ENCODE measurements at regions not wholly inside any gene's neighbourhood (a gene's known extent, or its start where the extent isn't known, plus 50 kb on each side); places are given as distances from the start of the nearest gene placed in this dataset.

- H3K4me3 ChIP-seq (ENCODE audit: low read depth in 1 of 2, low read length in 2 of 2) = no peak overlapping the region
- WGBS, 2 donors = 32 to 34% methylated on average over 15 of the region's 15 CpGs
Measured at GRCh38 chr20:1764136-1765033, 106.8 kb upstream of the SIRPG start.

GRCh38 chr20:1761598-1761997 is 104.0 kb upstream of the SIRPG start:
- Histone ChIP-seq H3K9me3 (ENCODE audit: control insufficient read depth in 2 of 2, insufficient read depth in 1 of 2, low read depth in 1 of 2, low read length in 1 of 2) (no peaks in the 10 kb centered on the region), H3K36me3 (ENCODE audit: control insufficient read depth in 2 of 2, insufficient read depth in 2 of 2, low read length in 1 of 2) (no peaks in the 10 kb centered on the region), H3K27me3 (ENCODE audit: control insufficient read depth in 1 of 2, insufficient read depth in 2 of 2, low read length in 2 of 2) (no peaks in the 10 kb centered on the region), H3K4me3 (ENCODE audit: low read depth in 1 of 2, low read length in 2 of 2) (no peak overlapping the region), H3K4me1 (ENCODE audit: control insufficient read depth in 2 of 2, insufficient read depth in 2 of 2, low read length in 1 of 2) (no peaks in the 10 kb centered on the region), H3K27ac (ENCODE audit: low read depth in 2 of 2, low read length in 1 of 2) (no peak overlapping the region)
- 79 to 88% methylated on average over 5 of the region's 5 CpGs for WGBS, 2 donors

More at GRCh38 chr20:1764136-1765033, 106.8 kb upstream of the SIRPG start:
- no peaks in the 10 kb centered on the region for H3K4me1 ChIP-seq (ENCODE audit: control insufficient read depth in 2 of 2, insufficient read depth in 2 of 2, low read length in 1 of 2)
- no peaks in the 10 kb centered on the region for H3K27me3 ChIP-seq (ENCODE audit: control insufficient read depth in 1 of 2, insufficient read depth in 2 of 2, low read length in 2 of 2)
- H3K9me3 ChIP-seq (ENCODE audit: control insufficient read depth in 2 of 2, insufficient read depth in 1 of 2, low read depth in 1 of 2, low read length in 1 of 2) = no peaks in the 10 kb centered on the region
- H3K36me3 ChIP-seq (ENCODE audit: control insufficient read depth in 2 of 2, insufficient read depth in 2 of 2, low read length in 1 of 2) = no peaks in the 10 kb centered on the region
- no peak overlapping the region for H3K27ac ChIP-seq (ENCODE audit: low read depth in 2 of 2, low read length in 1 of 2)

- Histone ChIP-seq H3K4me1 (ENCODE audit: control insufficient read depth in 2 of 2, insufficient read depth in 2 of 2, low read length in 1 of 2) (no peaks in the 10 kb centered on the region), H3K9me3 (ENCODE audit: control insufficient read depth in 2 of 2, insufficient read depth in 1 of 2, low read depth in 1 of 2, low read length in 1 of 2) (no peaks in the 10 kb centered on the region), H3K27me3 (ENCODE audit: control insufficient read depth in 1 of 2, insufficient read depth in 2 of 2, low read length in 2 of 2) (no peaks in the 10 kb centered on the region), H3K36me3 (ENCODE audit: control insufficient read depth in 2 of 2, insufficient read depth in 2 of 2, low read length in 1 of 2) (no peaks in the 10 kb centered on the region), H3K4me3 (ENCODE audit: low read depth in 1 of 2, low read length in 2 of 2) (no peak overlapping the region), H3K27ac (ENCODE audit: low read depth in 2 of 2, low read length in 1 of 2) (no peak overlapping the region)
- 39 to 48% methylated on average over 5 of the region's 5 CpGs for WGBS, 2 donors
Measured at GRCh38 chr20:1761116-1761515, 103.5 kb upstream of the SIRPG start.

- Histone ChIP-seq H3K4me3 (ENCODE audit: low read depth in 1 of 2, low read length in 2 of 2) (no peak overlapping the region), H3K36me3 (ENCODE audit: control insufficient read depth in 2 of 2, insufficient read depth in 2 of 2, low read length in 1 of 2) (no peaks in the 10 kb centered on the region), H3K27ac (ENCODE audit: low read depth in 2 of 2, low read length in 1 of 2) (no peak overlapping the region), H3K4me1 (ENCODE audit: control insufficient read depth in 2 of 2, insufficient read depth in 2 of 2, low read length in 1 of 2) (no peaks in the 10 kb centered on the region), H3K27me3 (ENCODE audit: control insufficient read depth in 1 of 2, insufficient read depth in 2 of 2, low read length in 2 of 2) (no peaks in the 10 kb centered on the region), H3K9me3 (ENCODE audit: control insufficient read depth in 2 of 2, insufficient read depth in 1 of 2, low read depth in 1 of 2, low read length in 1 of 2) (no peaks in the 10 kb centered on the region)
- WGBS, 2 donors = 71 to 89% methylated on average over 2 of the region's 2 CpGs
Measured at GRCh38 chr20:1758765-1759164, 101.2 kb upstream of the SIRPG start.

- no peaks in the 10 kb centered on the region for H3K4me1 ChIP-seq (ENCODE audit: control insufficient read depth in 2 of 2, insufficient read depth in 2 of 2, low read length in 1 of 2)
- no peak overlapping the region for H3K4me3 ChIP-seq (ENCODE audit: low read depth in 1 of 2, low read length in 2 of 2)
- WGBS, 2 donors = 62 to 66% methylated on average over 5 of the region's 5 CpGs
- H3K27ac ChIP-seq (ENCODE audit: low read depth in 2 of 2, low read length in 1 of 2) = no peak overlapping the region
- H3K27me3 ChIP-seq (ENCODE audit: control insufficient read depth in 1 of 2, insufficient read depth in 2 of 2, low read length in 2 of 2) = no peaks in the 10 kb centered on the region
- H3K36me3 ChIP-seq (ENCODE audit: control insufficient read depth in 2 of 2, insufficient read depth in 2 of 2, low read length in 1 of 2) = no peaks in the 10 kb centered on the region
- H3K9me3 ChIP-seq (ENCODE audit: control insufficient read depth in 2 of 2, insufficient read depth in 1 of 2, low read depth in 1 of 2, low read length in 1 of 2) = no peaks in the 10 kb centered on the region
Measured at GRCh38 chr20:1757606-1758512, 100.3 kb upstream of the SIRPG start.

GRCh38 chr20:1757072-1757471 is 99.5 kb upstream of the SIRPG start:
- Histone ChIP-seq H3K27me3 (ENCODE audit: control insufficient read depth in 1 of 2, insufficient read depth in 2 of 2, low read length in 2 of 2) (no peaks in the 10 kb centered on the region), H3K27ac (ENCODE audit: low read depth in 2 of 2, low read length in 1 of 2) (no peak overlapping the region), H3K36me3 (ENCODE audit: control insufficient read depth in 2 of 2, insufficient read depth in 2 of 2, low read length in 1 of 2) (no peaks in the 10 kb centered on the region), H3K4me3 (ENCODE audit: low read depth in 1 of 2, low read length in 2 of 2) (no peak overlapping the region), H3K4me1 (ENCODE audit: control insufficient read depth in 2 of 2, insufficient read depth in 2 of 2, low read length in 1 of 2) (no peaks in the 10 kb centered on the region), H3K9me3 (ENCODE audit: control insufficient read depth in 2 of 2, insufficient read depth in 1 of 2, low read depth in 1 of 2, low read length in 1 of 2) (no peaks in the 10 kb centered on the region)

GRCh38 chr20:1754749-1755148 is 97.2 kb upstream of the SIRPG start:
- H3K9me3 ChIP-seq (ENCODE audit: control insufficient read depth in 2 of 2, insufficient read depth in 1 of 2, low read depth in 1 of 2, low read length in 1 of 2) = peaks cover 0 to 2% of the 10 kb centered on the region in 2 donors
- H3K27ac ChIP-seq (ENCODE audit: low read depth in 2 of 2, low read length in 1 of 2) = no peak overlapping the region
- no peak overlapping the region for H3K4me3 ChIP-seq (ENCODE audit: low read depth in 1 of 2, low read length in 2 of 2)
- H3K36me3 ChIP-seq (ENCODE audit: control insufficient read depth in 2 of 2, insufficient read depth in 2 of 2, low read length in 1 of 2) = no peaks in the 10 kb centered on the region
- H3K27me3 ChIP-seq (ENCODE audit: control insufficient read depth in 1 of 2, insufficient read depth in 2 of 2, low read length in 2 of 2) = no peaks in the 10 kb centered on the region
- WGBS, 2 donors = 54 to 69% methylated on average over 4 of the region's 4 CpGs
- H3K4me1 ChIP-seq (ENCODE audit: control insufficient read depth in 2 of 2, insufficient read depth in 2 of 2, low read length in 1 of 2) = no peaks in the 10 kb centered on the region

- no peaks in the 10 kb centered on the region for H3K36me3 ChIP-seq (ENCODE audit: control insufficient read depth in 2 of 2, insufficient read depth in 2 of 2, low read length in 1 of 2)
- H3K4me1 ChIP-seq (ENCODE audit: control insufficient read depth in 2 of 2, insufficient read depth in 2 of 2, low read length in 1 of 2) = no peaks in the 10 kb centered on the region
- peaks cover 0 to 2% of the 10 kb centered on the region in 2 donors for H3K9me3 ChIP-seq (ENCODE audit: control insufficient read depth in 2 of 2, insufficient read depth in 1 of 2, low read depth in 1 of 2, low read length in 1 of 2)
- no peak overlapping the region for H3K27ac ChIP-seq (ENCODE audit: low read depth in 2 of 2, low read length in 1 of 2)
- WGBS, 2 donors = 68 to 75% methylated on average over 2 of the region's 2 CpGs
- H3K4me3 ChIP-seq (ENCODE audit: low read depth in 1 of 2, low read length in 2 of 2) = no peak overlapping the region
- no peaks in the 10 kb centered on the region for H3K27me3 ChIP-seq (ENCODE audit: control insufficient read depth in 1 of 2, insufficient read depth in 2 of 2, low read length in 2 of 2)
Measured at GRCh38 chr20:1754306-1754705, 96.7 kb upstream of the SIRPG start.

- Histone ChIP-seq H3K27ac (ENCODE audit: low read depth in 2 of 2, low read length in 1 of 2) (no peak overlapping the region), H3K4me3 (ENCODE audit: low read depth in 1 of 2, low read length in 2 of 2) (no peak overlapping the region)
Measured at GRCh38 chr20:1752045-1752444, 94.5 kb upstream of the SIRPG start.

More at GRCh38 chr20:1752045-1752444, 94.5 kb upstream of the SIRPG start:
- Histone ChIP-seq H3K4me1 (ENCODE audit: control insufficient read depth in 2 of 2, insufficient read depth in 2 of 2, low read length in 1 of 2) (no peaks in the 10 kb centered on the region), H3K9me3 (ENCODE audit: control insufficient read depth in 2 of 2, insufficient read depth in 1 of 2, low read depth in 1 of 2, low read length in 1 of 2) (peaks cover 0 to 2% of the 10 kb centered on the region in 2 donors), H3K27me3 (ENCODE audit: control insufficient read depth in 1 of 2, insufficient read depth in 2 of 2, low read length in 2 of 2) (no peaks in the 10 kb centered on the region), H3K36me3 (ENCODE audit: control insufficient read depth in 2 of 2, insufficient read depth in 2 of 2, low read length in 1 of 2) (no peaks in the 10 kb centered on the region)

All from esophagus (tissue), 2 donors.